ENCODE measurements at regions not wholly inside any gene's neighbourhood (a gene's known extent, or its start where the extent isn't known, plus 50 kb on each side); places are given as distances from the start of the nearest gene placed in this dataset.

- no peak for DNase-seq (ENCODE audit: low spot score)
- TF ChIP-seq CTCF (IDR thresholded peaks at IDR 0.05) = no peak
- no peak for ATAC-seq (ENCODE audit: low FRiP score)
Observed at GRCh38 chr6:90793771-90794170, 206.9 kb upstream of the MAP3K7 start.

- ATAC-seq (ENCODE audit: low FRiP score) (no peak), DNase-seq (ENCODE audit: low spot score) (no peak)
- no peak for TF ChIP-seq CTCF (IDR thresholded peaks at IDR 0.05)
Observed at GRCh38 chr6:90790696-90791095, 203.8 kb upstream of the MAP3K7 start.

- DNase-seq (ENCODE audit: low spot score) (no peak), ATAC-seq (ENCODE audit: low FRiP score) (no peak)
- no peak for TF ChIP-seq CTCF (IDR thresholded peaks at IDR 0.05)
Observed at GRCh38 chr6:90790058-90790457, 203.2 kb upstream of the MAP3K7 start.

GRCh38 chr6:90788781-90789180 is 201.9 kb upstream of the MAP3K7 start:
- TF ChIP-seq CTCF (IDR thresholded peaks at IDR 0.05) = no peak
- ATAC-seq (ENCODE audit: low FRiP score) (no peak), DNase-seq (ENCODE audit: low spot score) (no peak)

GRCh38 chr6:90787446-90787845 is 200.6 kb upstream of the MAP3K7 start:
- DNase-seq (ENCODE audit: low spot score) (no peak), ATAC-seq (ENCODE audit: low FRiP score) (no peak)
- TF ChIP-seq CTCF (IDR thresholded peaks at IDR 0.05) = no peak

- ATAC-seq (ENCODE audit: low FRiP score) (no peak), DNase-seq (ENCODE audit: low spot score) (no peak)
- no peak for TF ChIP-seq CTCF (IDR thresholded peaks at IDR 0.05)
Observed at GRCh38 chr6:90780778-90781177, 193.9 kb upstream of the MAP3K7 start.

- TF ChIP-seq CTCF (IDR thresholded peaks at IDR 0.05) = no peak
- DNase-seq (ENCODE audit: low spot score) = no peak
Observed at GRCh38 chr6:90780141-90780540, 193.3 kb upstream of the MAP3K7 start.

More at GRCh38 chr6:90780141-90780540, 193.3 kb upstream of the MAP3K7 start:
- no peak for ATAC-seq (ENCODE audit: low FRiP score)
